ENCODE measurements at regions not wholly inside any gene's neighbourhood (a gene's known extent, or its start where the extent isn't known, plus 50 kb on each side); places are given as distances from the start of the nearest gene placed in this dataset.

GRCh38 chr11:100594320-100594719 lies 92.8 kb upstream of the ARHGAP42 start:
- intact Hi-C loops (cut with micrococcal nuclease): no loop called here
- no TSS peak for BruUV-seq (replicated peaks)

More at GRCh38 chr11:100594320-100594719, 92.8 kb upstream of the ARHGAP42 start:
- DNase-seq (ENCODE audit: low read depth, low spot score): no peak
- Histone ChIP-seq H3K36me3 (ENCODE audit: control insufficient read depth in 1 of 2, insufficient read depth in 2 of 2, low read length in 2 of 2) (no peaks in the 10 kb centered on the region), H3K9ac (ENCODE audit: low read length) (no peak overlapping the region), H3K9me2 (ENCODE audit: insufficient read depth) (no peaks in the 10 kb centered on the region), H3K4me1 (ENCODE audit: control insufficient read depth in 1 of 2, insufficient read depth in 2 of 2, low read length in 2 of 2) (no peaks in the 10 kb centered on the region), H3K4me3 (replicated peaks in 1 of 2; ENCODE audit: low read depth in 1 of 2, low read length in 2 of 2) (no peak overlapping the region), H3K27me3 (ENCODE audit: insufficient read depth, low read length) (no peaks in the 10 kb centered on the region), H3K79me2 (ENCODE audit: insufficient read depth, low read length) (no peaks in the 10 kb centered on the region), H3K27ac (ENCODE audit: low read depth, low read length) (no peak overlapping the region), H3K9me3 (ENCODE audit: control insufficient read depth in 1 of 2, insufficient read depth in 1 of 2, low read depth in 1 of 2, low read length in 2 of 2) (no peaks in the 10 kb centered on the region), H3K4me2 (ENCODE audit: low read length) (no peak overlapping the region), H2AFZ (ENCODE audit: low read depth, low read length, poor library complexity, severe bottlenecking) (no peak overlapping the region), H4K20me1 (ENCODE audit: insufficient read depth) (no peaks in the 10 kb centered on the region)
- no peak for ATAC-seq
- RAD21 ChIA-PET (ENCODE audit: low non-redundant PET in 1 of 2, low total read pairs in 2 of 2, uncharacterized antibody in 2 of 2, unreplicated experiment in 2 of 2): interaction anchor here in 1 of 2 experiments (0.6 kb wide), 1 partner anchor 54 kb away, joined by 5 read pairs; no protein-coding TSS in a partner anchor
- TF ChIP-seq FOSL1 (IDR thresholded peaks at IDR 0.05; ENCODE audit: low read depth) (no peak), CBX3 (IDR thresholded peaks at IDR 0.05; ENCODE audit: low read depth) (no peak), ELF1 (IDR thresholded peaks at IDR 0.05; ENCODE audit: borderline replicate concordance, low read depth) (no peak), RAD21 (IDR thresholded peaks at IDR 0.05; ENCODE audit: low read depth) (no peak), EZH2phosphoT487 (IDR thresholded peaks at IDR 0.05; ENCODE audit: borderline replicate concordance) (no peak), ZFX (IDR thresholded peaks at IDR 0.05) (no peak), SRF (IDR thresholded peaks at IDR 0.05; ENCODE audit: low read depth) (no peak), MAX (IDR thresholded peaks at IDR 0.05) (no peak), CEBPB (IDR thresholded peaks at IDR 0.05; ENCODE audit: low read depth) (no peak), CTCF (IDR thresholded peaks at IDR 0.05 in 2 of 3, conservative IDR thresholded peaks at IDR 0.05 in 1 of 3; ENCODE audit: borderline replicate concordance in 1 of 3, insufficient read depth in 1 of 3, low read depth in 2 of 3, low read length in 2 of 3) (no peak), ZNF274 (IDR thresholded peaks at IDR 0.05; ENCODE audit: low read depth, low read length) (no peak), POLR2A (IDR thresholded peaks at IDR 0.05; ENCODE audit: borderline replicate concordance, extremely low read depth, insufficient read depth, insufficient read length) (no peak), SP1 (IDR thresholded peaks at IDR 0.05; ENCODE audit: low read depth) (no peak), TCF7L2 (IDR thresholded peaks at IDR 0.05; ENCODE audit: borderline replicate concordance, extremely low read depth, insufficient read depth, insufficient read length) (no peak), EZH2 (IDR thresholded peaks at IDR 0.05) (no peak), JUND (IDR thresholded peaks at IDR 0.05) (no peak)
- CTCF ChIA-PET: no interaction called here
- POLR2A ChIA-PET: no interaction called here
